Epithelial cell of esophagus (primary cell): ENCODE measurements at regions not wholly inside any gene's neighbourhood (a gene's known extent, or its start where the extent isn't known, plus 50 kb on each side); places are given as distances from the start of the nearest gene placed in this dataset.
A peak's percentile ranks its signal among the peaks of the same experiment; 100 is the strongest.

ENCODE experiments used
- DNase-seq: peaks from one replicate; pipeline ENCODE4 v3.0.0; 2010; ENCODE audit warnings: low read depth
- H3K4me3 ChIP-seq: 2 replicates; pipeline ENCODE4 v1.5.1; 2011; ENCODE audit warnings: mild to moderate bottlenecking, low read length, control low read depth
- TF ChIP-seq, protein P1 (sequence below): IDR thresholded peaks from 2 replicates; pipeline ENCODE4 v1.5.1; 2011; ENCODE audit warnings: low read depth, mild to moderate bottlenecking, low read length, control low read depth, inconsistent platforms; ENCODE audit not compliant: insufficient read depth; ENCODE audit errors: missing control alignments

DNA sequence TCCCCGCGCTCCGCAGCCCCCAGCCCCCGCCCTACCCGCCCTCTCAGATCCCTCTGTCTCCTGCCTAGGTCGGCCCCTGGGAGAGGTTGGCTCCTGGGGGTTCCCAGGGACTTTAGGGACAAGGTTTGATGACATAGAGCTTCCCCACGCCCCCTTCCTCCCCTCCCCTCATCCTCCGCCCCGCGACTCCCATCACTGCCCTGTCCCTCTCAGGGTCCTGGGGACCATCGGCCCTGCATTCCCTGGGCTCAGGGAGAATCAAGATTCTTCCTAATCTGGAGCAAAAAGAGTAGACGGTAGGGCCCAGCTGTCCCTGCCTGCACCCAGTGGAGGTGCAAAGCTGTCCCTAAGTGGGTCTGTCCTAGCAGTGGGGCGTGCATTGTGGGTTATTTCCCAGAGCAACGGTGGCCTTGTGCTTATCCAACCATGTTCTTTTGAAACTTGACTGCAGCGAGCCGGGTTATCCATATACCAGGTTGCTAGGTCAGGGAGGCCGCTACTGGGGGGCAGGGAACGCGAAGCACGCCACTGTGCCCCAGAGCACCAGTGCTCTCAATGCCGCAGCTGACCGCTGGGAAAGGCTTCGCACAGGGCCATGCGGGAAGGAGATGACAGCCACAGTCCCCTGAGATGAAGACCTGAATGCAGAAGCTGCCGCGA, 124.4 kb upstream of the PRMT8 start:
- no peak for DNase-seq
- TF ChIP-seq, protein P1, sequence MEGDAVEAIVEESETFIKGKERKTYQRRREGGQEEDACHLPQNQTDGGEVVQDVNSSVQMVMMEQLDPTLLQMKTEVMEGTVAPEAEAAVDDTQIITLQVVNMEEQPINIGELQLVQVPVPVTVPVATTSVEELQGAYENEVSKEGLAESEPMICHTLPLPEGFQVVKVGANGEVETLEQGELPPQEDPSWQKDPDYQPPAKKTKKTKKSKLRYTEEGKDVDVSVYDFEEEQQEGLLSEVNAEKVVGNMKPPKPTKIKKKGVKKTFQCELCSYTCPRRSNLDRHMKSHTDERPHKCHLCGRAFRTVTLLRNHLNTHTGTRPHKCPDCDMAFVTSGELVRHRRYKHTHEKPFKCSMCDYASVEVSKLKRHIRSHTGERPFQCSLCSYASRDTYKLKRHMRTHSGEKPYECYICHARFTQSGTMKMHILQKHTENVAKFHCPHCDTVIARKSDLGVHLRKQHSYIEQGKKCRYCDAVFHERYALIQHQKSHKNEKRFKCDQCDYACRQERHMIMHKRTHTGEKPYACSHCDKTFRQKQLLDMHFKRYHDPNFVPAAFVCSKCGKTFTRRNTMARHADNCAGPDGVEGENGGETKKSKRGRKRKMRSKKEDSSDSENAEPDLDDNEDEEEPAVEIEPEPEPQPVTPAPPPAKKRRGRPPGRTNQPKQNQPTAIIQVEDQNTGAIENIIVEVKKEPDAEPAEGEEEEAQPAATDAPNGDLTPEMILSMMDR, result no peak
- H3K4me3 ChIP-seq, result no peak overlapping the region

DNA sequence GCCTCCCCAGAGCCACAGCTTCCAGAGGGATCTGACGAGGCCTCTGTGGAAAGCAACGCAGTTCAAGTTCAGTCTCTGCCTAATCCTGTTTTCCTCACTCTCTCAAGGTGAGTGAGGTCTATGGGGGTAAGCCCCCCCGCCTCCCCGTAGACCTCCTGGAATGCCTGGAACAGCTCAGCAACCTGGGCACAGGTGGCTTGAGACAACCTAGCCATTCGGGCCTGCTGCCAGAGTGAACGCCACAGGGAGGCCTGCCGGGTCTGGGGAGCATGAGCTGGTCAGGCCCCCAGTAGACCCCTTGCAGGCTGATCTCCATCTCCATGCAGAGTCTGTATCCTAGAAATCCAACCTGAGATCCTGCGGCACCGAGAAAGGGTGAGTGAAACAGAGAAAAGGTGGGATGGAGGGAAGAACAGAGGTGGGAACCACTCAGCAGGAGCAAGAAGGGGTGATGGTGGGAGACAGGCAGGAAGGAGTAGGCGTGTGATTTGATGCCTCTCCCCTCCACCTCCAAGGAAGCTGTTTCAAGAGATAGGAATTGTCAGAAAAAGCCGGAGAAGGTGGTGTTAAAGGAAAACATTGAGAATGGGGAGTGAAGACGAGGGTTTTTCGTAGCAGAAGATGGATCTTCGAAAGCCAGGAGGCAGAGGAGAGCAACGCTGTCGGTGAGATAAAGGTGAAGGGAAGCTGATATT, 123.1 kb upstream of the PRMT8 start:
- TF ChIP-seq, protein P1, result no peak
- DNase-seq, result no peak
- no peak overlapping the region for H3K4me3 ChIP-seq

DNA sequence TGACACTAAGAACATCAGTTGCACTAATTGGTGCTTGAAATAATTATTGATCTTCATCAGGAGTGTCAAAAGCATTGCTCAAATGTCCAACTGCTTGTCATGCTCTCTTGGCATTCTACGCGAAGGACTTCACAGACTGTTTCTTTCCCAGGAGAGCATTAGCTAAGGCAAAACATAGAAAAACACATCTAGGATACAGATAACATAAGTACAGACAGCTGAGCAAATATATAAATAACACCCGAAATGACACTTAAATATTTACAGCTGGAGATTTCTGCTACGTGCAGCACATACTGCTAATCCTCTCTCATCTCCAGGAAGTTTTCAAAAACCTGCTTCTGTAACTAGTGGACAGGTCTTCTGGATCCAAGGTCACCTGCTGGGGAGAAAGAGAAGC, 120.0 kb upstream of the PRMT8 start:
- no peak for DNase-seq
- H3K4me3 ChIP-seq, result no peak overlapping the region
- TF ChIP-seq, protein P1, result no peak

DNA sequence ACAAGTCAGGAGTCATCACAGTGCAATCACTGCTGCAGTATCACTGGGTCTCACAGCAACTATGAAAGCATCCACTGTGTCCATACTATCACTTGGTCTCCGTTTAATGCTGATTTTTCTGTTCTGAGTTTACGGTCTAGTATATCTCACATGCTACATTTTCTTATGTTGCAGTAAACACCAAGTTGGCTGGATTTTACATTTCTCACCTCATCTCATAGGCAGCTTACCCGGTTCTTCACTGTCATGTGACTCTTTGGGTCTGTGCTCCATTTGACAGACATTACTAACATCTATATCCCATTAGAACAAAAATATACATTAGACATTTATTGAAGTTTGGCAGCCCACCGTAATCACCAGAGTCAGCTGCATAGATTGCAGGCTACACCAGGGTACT, 115.7 kb upstream of the PRMT8 start:
- no peak for DNase-seq
- TF ChIP-seq, protein P1, result no peak
- H3K4me3 ChIP-seq, result no peak overlapping the region

DNA sequence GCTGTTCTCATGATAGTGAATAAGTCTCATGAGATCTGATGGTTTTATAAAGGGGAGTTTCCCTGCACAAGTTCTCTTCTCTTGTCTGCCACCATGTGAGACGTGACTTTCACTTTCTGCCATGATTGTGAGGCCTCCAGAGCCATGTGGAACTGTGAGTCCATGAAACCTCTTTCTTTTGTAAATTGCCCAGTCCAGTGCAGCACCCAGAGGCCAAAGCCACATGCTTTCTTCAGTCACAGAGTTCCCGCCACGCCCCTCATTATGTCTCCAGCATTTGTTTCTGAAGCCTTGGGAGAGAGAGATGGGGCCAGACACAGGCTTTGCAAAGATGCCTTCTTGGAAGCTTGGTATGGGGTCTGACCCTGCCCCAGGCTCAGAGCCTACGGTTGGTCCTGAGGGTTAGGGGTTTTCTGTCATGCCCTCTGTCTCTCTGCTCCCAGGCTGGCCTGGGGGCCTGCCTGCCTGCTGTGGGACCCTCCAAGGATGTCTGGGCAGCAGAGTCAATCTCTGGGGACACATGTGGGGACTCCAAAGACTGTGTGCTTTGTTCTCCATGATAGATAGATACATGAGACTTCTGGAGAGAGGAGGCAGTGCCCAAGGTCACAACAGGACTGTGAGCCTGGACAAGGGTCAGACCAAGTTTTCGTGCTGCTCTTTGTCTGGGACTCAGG, 114.1 kb upstream of the PRMT8 start:
- DNase-seq, result no peak
- TF ChIP-seq, protein P1, result no peak
- no peak overlapping the region for H3K4me3 ChIP-seq

DNA sequence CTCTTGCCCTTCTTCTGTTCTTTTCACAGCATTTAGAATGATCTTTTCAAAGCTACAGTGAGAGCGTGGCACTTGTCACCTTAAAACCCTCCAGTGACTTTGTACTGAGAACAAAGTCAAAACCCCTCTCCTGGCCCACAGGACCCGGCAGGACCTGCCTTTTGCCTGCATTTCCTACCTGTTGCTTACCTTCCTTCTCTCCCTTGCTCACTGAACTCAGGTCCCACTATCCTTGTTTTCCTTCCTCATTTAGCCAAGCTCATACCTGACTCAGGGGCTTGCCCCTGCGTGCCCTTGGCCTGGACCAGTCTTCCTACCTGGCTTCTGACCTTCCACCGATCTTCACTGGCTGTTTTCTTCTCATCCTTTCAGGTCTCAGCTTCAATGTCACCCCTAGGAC, 112.3 kb upstream of the PRMT8 start:
- DNase-seq, result peak; percentile 24
- H3K4me3 ChIP-seq, result no peak overlapping the region
- TF ChIP-seq, protein P1, result no peak
